CD8-positive, alpha-beta memory T cell (primary cell): ENCODE measurements at regions not wholly inside any gene's neighbourhood (a gene's known extent, or its start where the extent isn't known, plus 50 kb on each side); places are given as distances from the start of the nearest gene placed in this dataset.
A peak's percentile ranks its signal among the peaks of the same experiment; 100 is the strongest.

Experiments used
- CTCF ChIA-PET: fragments of 350-600 bp; sonication (Branson Sonifier 250); formaldehyde crosslinking; loops from one replicate; lab custom pipeline; 2021; ENCODE audit warnings: antibody characterized with exemption; lab: Charles Lee
- POLR2A ChIA-PET: fragments of 350-600 bp; sonication (Branson Sonifier 250); formaldehyde crosslinking; loops from one replicate; lab custom pipeline; 2021; ENCODE audit warnings: antibody characterized with exemption; lab: Charles Lee
- DNase-seq, 5 donors: peaks; one replicate each; pipeline versions ENCODE4 v3.0.0 to v3.0.0-alpha.2; 2020 to 2022; ENCODE audit warnings: mixed read lengths in 1 of 5
- H3K27ac ChIP-seq: one replicate; pipeline ENCODE4 v1.7.0; 2013; ENCODE audit warnings: low read depth, mild to moderate bottlenecking, low read length, moderate library complexity
- H3K27me3 ChIP-seq: 2 replicates; pipeline ENCODE4 v1.7.0; 2013; ENCODE audit warnings: low read length, mild to moderate bottlenecking; ENCODE audit not compliant: insufficient read depth, poor library complexity, severe bottlenecking
- H3K36me3 ChIP-seq: 2 replicates; pipeline ENCODE4 v1.7.0; 2013; ENCODE audit warnings: mild to moderate bottlenecking, low read length, moderate library complexity; ENCODE audit not compliant: insufficient read depth
- H3K4me1 ChIP-seq: 2 replicates; pipeline ENCODE4 v1.7.0; 2013; ENCODE audit warnings: mild to moderate bottlenecking, low read length, moderate library complexity; ENCODE audit not compliant: insufficient read depth
- H3K4me3 ChIP-seq: 2 replicates; pipeline ENCODE4 v1.7.0; 2013; ENCODE audit warnings: mild to moderate bottlenecking, low read length
- H3K9me3 ChIP-seq: 2 replicates; pipeline ENCODE4 v1.7.0; 2013; ENCODE audit warnings: mild to moderate bottlenecking, low read length
- H3K27ac Mint-ChIP-seq, 8 donors: one replicate each; pipeline ENCODE4 v1.8.0; 2020 to 2021; ENCODE audit warnings: mixed read lengths in 8 of 8, mild to moderate bottlenecking in 6 of 8, inconsistent platforms in 3 of 8, moderate library complexity in 3 of 8
- H3K27me3 Mint-ChIP-seq, 2 donors: one replicate each; pipeline ENCODE4 v1.8.0; 2020 to 2021; ENCODE audit warnings: mixed read lengths in 2 of 2, mild to moderate bottlenecking in 1 of 2, moderate library complexity in 1 of 2
- H3K36me3 Mint-ChIP-seq, 3 donors: one replicate each; pipeline ENCODE4 v1.8.0; 2020 to 2021; ENCODE audit warnings: mixed read lengths in 3 of 3, inconsistent platforms in 1 of 3, mild to moderate bottlenecking in 1 of 3
- H3K4me1 Mint-ChIP-seq, 3 donors: one replicate each; pipeline ENCODE4 v1.8.0; 2020 to 2021; ENCODE audit warnings: mixed read lengths in 3 of 3, inconsistent platforms in 1 of 3, mild to moderate bottlenecking in 1 of 3
- H3K4me3 Mint-ChIP-seq, 7 donors: one replicate each; pipeline ENCODE4 v1.8.0; 2020 to 2021; ENCODE audit warnings: mixed read lengths in 7 of 7, mild to moderate bottlenecking in 6 of 7, moderate library complexity in 4 of 7, inconsistent platforms in 2 of 7
- H3K9me3 Mint-ChIP-seq, 5 donors: one replicate each; pipeline ENCODE4 v1.8.0; 2020 to 2022; ENCODE audit warnings: mixed read lengths in 5 of 5, mild to moderate bottlenecking in 3 of 5, moderate library complexity in 2 of 5, inconsistent platforms in 1 of 5

DNA sequence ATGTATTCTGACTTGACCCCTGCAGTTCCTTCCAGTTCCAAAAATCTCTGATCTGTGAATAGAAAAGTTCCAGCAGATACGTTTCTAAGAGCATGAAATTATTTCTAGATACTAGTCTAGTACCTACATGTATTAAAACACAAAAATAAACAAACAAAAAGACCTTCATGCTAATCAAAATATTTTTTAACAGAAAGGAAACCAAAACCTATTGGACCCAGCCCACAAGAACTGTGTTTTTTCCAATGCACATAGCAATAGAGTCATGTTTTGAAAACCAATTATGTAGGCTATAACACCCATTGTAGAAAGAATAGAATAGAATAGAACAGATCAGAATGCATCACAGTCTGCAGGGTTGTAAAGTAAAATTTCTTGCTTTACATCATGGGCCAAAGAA lies 158.6 kb upstream of the TNFAIP3 start:
- POLR2A ChIA-PET = interaction anchor here (0.5 to 1.4 kb wide), 8 partner anchors 62 to 398 kb away, joined by 3 to 22 read pairs (median 4); partner anchors contain the start of genes PERP and TNFAIP3
- CTCF ChIA-PET = interaction anchor here (0.7 to 6.4 kb wide), 26 partner anchors 8 to 400 kb away, joined by 3 to 85 read pairs (median 5); partner anchors contain the start of gene TNFAIP3
- Mint-ChIP-seq H3K27ac (peak overlapping the region; percentile 90 to 99 (median 97)), H3K36me3 (peaks cover 2 to 16% (median 5%) of the 10 kb centered on the region in 3 donors), H3K4me1 (peaks cover 50 to 75% (median 72%) of the 10 kb centered on the region in 3 donors), H3K27me3 (peaks cover 0 to 2% of the 10 kb centered on the region in 2 donors), H3K9me3 (peaks cover 0 to 13% (median 0%) of the 10 kb centered on the region in 5 donors), H3K4me3 (peak overlapping the region; percentile 38 to 78 (median 75))
- H3K36me3 ChIP-seq = no peaks in the 10 kb centered on the region
- DNase-seq = peak in 1 of 5 donors; percentile 54
- H3K27ac ChIP-seq = peak overlapping the region; percentile 72
- no peaks in the 10 kb centered on the region for H3K27me3 ChIP-seq
- peaks cover 47% of the 10 kb centered on the region for H3K4me1 ChIP-seq
- no peak overlapping the region for H3K4me3 ChIP-seq
- H3K9me3 ChIP-seq = no peaks in the 10 kb centered on the region

DNA sequence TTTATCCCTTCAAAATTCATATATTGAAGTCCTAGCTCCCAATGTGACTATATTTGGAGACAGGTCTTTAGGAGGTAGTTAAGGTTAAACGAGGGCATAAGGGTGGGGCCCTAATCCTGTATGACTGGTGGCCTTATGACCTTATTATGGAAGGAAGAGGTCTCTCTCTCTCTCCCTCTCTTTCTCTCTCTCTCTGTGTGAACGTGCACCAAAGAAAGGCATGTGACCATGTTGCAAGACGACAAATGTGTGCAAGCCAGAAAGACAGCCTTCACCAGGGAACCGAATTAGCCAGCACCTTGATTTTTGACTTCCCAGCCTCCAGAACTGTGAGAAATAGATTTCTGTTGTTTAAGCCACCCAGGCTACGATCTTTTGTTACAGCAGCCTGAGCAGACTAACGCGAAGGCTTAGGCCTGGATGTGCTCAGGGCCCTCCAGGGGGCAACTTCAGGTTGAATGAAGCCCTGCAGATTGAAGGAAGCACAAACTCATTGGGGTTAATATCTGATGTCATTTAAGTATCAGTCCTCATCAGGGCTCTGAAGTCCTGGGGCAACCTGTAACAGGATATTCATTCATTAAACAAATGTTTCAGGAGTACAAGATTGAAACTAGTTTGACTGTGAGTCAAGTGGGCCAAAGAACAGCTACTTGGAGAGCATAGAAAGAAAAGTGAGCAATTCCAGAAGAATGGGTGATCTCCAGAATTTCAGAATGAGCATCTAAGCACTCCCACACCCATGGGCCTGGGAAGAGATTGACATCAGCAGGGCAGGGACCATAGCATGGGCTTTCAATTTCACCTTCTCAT lies 157.4 kb upstream of the TNFAIP3 start:
- H3K4me3 Mint-ChIP-seq = peak overlapping the region in 5 of 7 donors; percentile 8 to 63 (median 40)
- ChIA-PET CTCF (interaction anchor here (2.0 to 6.4 kb wide), 5 partner anchors 90 to 266 kb away, joined by 9 to 85 read pairs (median 20); partner anchors contain the start of gene TNFAIP3), POLR2A (no interaction called here)
- no peak for DNase-seq
- peak overlapping the region; percentile 85 to 99 (median 97) for H3K27ac Mint-ChIP-seq
- Histone ChIP-seq H3K27ac (no peak overlapping the region), H3K36me3 (no peaks in the 10 kb centered on the region), H3K4me3 (no peak overlapping the region), H3K4me1 (peaks cover 50% of the 10 kb centered on the region), H3K27me3 (no peaks in the 10 kb centered on the region), H3K9me3 (no peaks in the 10 kb centered on the region)
- peaks cover 59 to 86% (median 83%) of the 10 kb centered on the region in 3 donors for H3K4me1 Mint-ChIP-seq
- H3K9me3 Mint-ChIP-seq = peaks cover 0 to 22% (median 0%) of the 10 kb centered on the region in 5 donors
- peaks cover 0 to 2% of the 10 kb centered on the region in 2 donors for H3K27me3 Mint-ChIP-seq
- H3K36me3 Mint-ChIP-seq = peaks cover 2 to 16% (median 7%) of the 10 kb centered on the region in 3 donors

DNA sequence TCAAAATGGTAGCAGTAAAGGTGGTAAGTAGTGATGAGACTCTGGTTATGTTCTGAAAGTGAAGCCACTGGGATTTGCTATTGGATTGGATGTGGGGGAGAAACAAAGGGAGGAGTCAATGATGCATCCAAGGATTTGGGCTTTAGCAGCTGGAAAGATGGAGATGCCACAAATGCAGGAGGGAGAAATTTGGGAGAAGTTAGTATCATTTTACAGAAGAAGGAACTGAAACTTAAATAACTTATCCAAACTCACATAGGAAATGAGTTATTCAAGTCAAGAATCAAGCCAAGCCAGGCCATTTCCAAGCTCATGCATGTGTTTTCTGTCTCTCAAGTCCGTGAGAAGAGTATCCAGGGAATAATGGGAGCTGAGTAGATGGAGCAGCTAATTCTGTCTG lies 155.1 kb upstream of the TNFAIP3 start:
- no peak overlapping the region for H3K4me3 ChIP-seq
- Mint-ChIP-seq H3K27ac (peak overlapping the region in 7 of 8 donors; percentile 43 to 99 (median 90)), H3K36me3 (peaks cover 2 to 16% (median 7%) of the 10 kb centered on the region in 3 donors), H3K9me3 (peaks cover 0 to 31% (median 0%) of the 10 kb centered on the region in 5 donors), H3K27me3 (peaks cover 0 to 2% of the 10 kb centered on the region in 2 donors), H3K4me3 (no peak overlapping the region), H3K4me1 (peaks cover 66 to 89% (median 85%) of the 10 kb centered on the region in 3 donors)
- POLR2A ChIA-PET = no interaction called here
- H3K4me1 ChIP-seq = peaks cover 60% of the 10 kb centered on the region
- no peaks in the 10 kb centered on the region for H3K9me3 ChIP-seq
- H3K36me3 ChIP-seq = no peaks in the 10 kb centered on the region
- no peak overlapping the region for H3K27ac ChIP-seq
- CTCF ChIA-PET = interaction anchor here (0.9 to 6.4 kb wide), 7 partner anchors 21 to 293 kb away, joined by 3 to 85 read pairs (median 5); partner anchors contain the start of gene TNFAIP3
- no peak for DNase-seq
- H3K27me3 ChIP-seq = no peaks in the 10 kb centered on the region

DNA sequence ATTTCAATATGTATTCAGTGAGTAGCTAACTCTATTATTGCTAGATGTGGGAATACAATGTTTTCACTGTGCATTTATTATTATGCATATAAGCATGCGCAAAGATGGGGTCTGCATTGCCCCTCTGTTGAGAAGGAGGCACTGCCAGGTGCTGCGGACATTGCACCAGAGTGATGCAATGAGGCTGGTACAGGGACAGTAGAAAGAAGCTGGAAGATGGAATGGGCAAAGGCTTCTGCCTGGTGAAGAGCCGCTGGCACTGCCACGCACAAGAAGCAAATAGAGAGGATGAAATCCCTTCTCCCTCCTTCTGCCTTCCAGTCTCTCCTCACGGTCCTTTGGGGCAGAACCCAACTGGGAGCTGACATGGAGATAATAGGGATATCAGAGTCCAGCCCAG lies 154.5 kb upstream of the TNFAIP3 start:
- Histone ChIP-seq H3K36me3 (no peaks in the 10 kb centered on the region), H3K4me3 (no peak overlapping the region), H3K27me3 (no peaks in the 10 kb centered on the region), H3K4me1 (peaks cover 60% of the 10 kb centered on the region), H3K9me3 (no peaks in the 10 kb centered on the region), H3K27ac (no peak overlapping the region)
- Mint-ChIP-seq H3K4me1 (peaks cover 67 to 89% (median 85%) of the 10 kb centered on the region in 3 donors), H3K4me3 (no peak overlapping the region), H3K9me3 (peaks cover 0 to 31% (median 0%) of the 10 kb centered on the region in 5 donors), H3K27ac (peak overlapping the region in 6 of 8 donors; percentile 43 to 99 (median 86)), H3K27me3 (peaks cover 0 to 4% of the 10 kb centered on the region in 2 donors), H3K36me3 (peaks cover 2 to 16% (median 7%) of the 10 kb centered on the region in 3 donors)
- POLR2A ChIA-PET = no interaction called here
- CTCF ChIA-PET = interaction anchor here (0.9 to 6.4 kb wide), 6 partner anchors 20 to 292 kb away, joined by 3 to 85 read pairs (median 5); partner anchors contain the start of gene TNFAIP3
- DNase-seq = no peak

DNA sequence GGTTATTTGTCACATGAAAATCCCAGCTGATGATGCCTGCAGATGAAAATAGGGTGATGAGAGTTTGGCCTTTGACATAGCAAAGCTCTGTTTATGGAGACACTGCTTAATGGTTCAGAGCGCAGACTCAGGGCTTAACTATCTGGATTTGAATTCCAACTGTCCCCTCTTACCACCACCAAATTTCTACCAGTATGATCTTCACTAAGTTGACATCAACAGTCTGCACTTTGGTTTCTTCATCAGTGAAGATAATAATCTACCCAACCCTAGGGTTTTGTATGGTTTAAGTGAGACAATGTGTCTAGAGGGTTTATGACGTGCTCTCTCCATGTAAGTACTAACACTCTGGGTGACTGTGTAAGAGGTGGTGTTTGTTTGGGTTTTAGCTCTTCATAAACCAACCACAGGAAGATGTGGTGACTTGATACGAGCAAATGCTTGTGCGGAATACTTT lies 151.4 kb upstream of the TNFAIP3 start:
- Mint-ChIP-seq H3K4me1 (peaks cover 48 to 73% (median 69%) of the 10 kb centered on the region in 3 donors), H3K27me3 (peaks cover 0 to 1% of the 10 kb centered on the region in 2 donors)
- DNase-seq = peak in 4 of 5 donors; percentile 25 to 92 (median 78)

DNA sequence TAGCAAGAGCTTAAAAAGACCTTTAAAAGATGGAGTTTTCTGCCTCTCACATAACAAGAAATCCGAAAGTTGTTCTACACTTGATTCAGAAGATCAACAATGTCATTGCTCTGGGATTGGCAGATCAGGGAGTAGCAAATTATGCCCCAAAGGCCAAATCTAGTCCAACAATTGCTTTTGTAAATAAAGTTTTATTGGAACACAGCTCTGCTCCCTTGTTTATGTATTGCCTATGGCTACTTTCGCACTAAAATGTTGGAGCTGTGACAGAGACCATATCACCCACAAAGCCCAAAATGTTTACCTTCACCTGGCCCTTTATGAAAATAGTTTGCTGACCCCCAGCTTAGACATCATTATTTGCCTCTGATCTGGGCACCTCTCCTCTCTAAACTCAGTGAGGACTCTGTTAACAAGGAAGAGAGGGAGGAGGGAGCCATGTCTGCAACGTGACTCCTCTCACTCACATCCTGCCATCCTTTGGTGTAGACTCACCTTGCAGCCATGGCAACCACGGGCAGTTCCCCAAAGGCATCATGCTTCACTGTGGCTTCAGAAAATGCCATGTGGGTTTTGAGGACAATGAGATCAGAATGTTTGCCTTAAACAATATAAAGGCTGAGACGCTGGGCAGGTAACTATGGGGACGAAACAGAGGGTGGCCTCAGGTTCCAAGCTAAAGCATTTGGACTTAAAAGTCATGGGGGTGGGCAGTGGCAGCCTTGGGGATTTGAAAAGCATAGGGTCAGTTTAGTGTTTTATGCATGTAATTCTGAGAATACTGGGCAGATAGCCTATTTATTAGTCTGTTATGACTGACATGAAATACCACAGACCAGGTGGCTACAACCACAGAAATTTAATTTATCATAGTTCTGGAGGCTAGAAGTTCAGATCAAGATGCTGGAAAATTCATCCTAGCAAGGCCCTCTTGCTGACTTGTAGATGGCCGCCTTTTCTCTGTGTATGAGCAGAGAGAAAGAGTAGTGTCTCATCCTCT lies 149.7 kb upstream of the TNFAIP3 start:
- peak; percentile 62 to 94 (median 82) for DNase-seq
- H3K4me1 ChIP-seq = peaks cover 36% of the 10 kb centered on the region
- Mint-ChIP-seq H3K27me3 (peaks cover 0 to 1% of the 10 kb centered on the region in 2 donors), H3K4me1 (peaks cover 47 to 59% (median 55%) of the 10 kb centered on the region in 3 donors), H3K36me3 (peaks cover 0 to 5% (median 2%) of the 10 kb centered on the region in 3 donors), H3K9me3 (peaks cover 0 to 18% (median 0%) of the 10 kb centered on the region in 5 donors), H3K4me3 (peak overlapping the region; percentile 30 to 73 (median 61)), H3K27ac (peak overlapping the region; percentile 92 to 100 (median 98))
- ChIA-PET POLR2A (interaction anchor here (1.4 to 2.0 kb wide), 2 partner anchors 95 to 151 kb away, joined by 3 to 24 read pairs; partner anchors contain the start of gene TNFAIP3), CTCF (interaction anchor here (0.8 to 3.2 kb wide), 13 partner anchors 7 to 289 kb away, joined by 3 to 32 read pairs (median 7); partner anchors contain the start of gene TNFAIP3)
- H3K36me3 ChIP-seq = no peaks in the 10 kb centered on the region
- H3K27ac ChIP-seq = peak overlapping the region; percentile 60
- H3K9me3 ChIP-seq = no peaks in the 10 kb centered on the region
- no peaks in the 10 kb centered on the region for H3K27me3 ChIP-seq
- H3K4me3 ChIP-seq = no peak overlapping the region

More for the DNA sequence above, 151.4 kb upstream of the TNFAIP3 start:
- Histone ChIP-seq H3K4me1 (peaks cover 38% of the 10 kb centered on the region), H3K27ac (peak overlapping the region; percentile 60), H3K9me3 (no peaks in the 10 kb centered on the region), H3K4me3 (no peak overlapping the region), H3K27me3 (no peaks in the 10 kb centered on the region), H3K36me3 (no peaks in the 10 kb centered on the region)
- POLR2A ChIA-PET = interaction anchor here (1.1 to 2.0 kb wide), 3 partner anchors 83 to 153 kb away, joined by 3 to 24 read pairs (median 17); partner anchors contain the start of gene TNFAIP3
- H3K4me3 Mint-ChIP-seq = peak overlapping the region in 6 of 7 donors; percentile 4 to 69 (median 51)
- peak overlapping the region; percentile 92 to 100 (median 98) for H3K27ac Mint-ChIP-seq
- H3K36me3 Mint-ChIP-seq = peaks cover 0 to 5% (median 4%) of the 10 kb centered on the region in 3 donors
- CTCF ChIA-PET = interaction anchor here (0.8 to 3.2 kb wide), 14 partner anchors 9 to 234 kb away, joined by 3 to 32 read pairs (median 4); partner anchors contain the start of gene TNFAIP3
- H3K9me3 Mint-ChIP-seq = peaks cover 0 to 21% (median 0%) of the 10 kb centered on the region in 5 donors
